ENCODE measurements at regions not wholly inside any gene's neighbourhood (a gene's known extent, or its start where the extent isn't known, plus 50 kb on each side); places are given as distances from the start of the nearest gene placed in this dataset.

GRCh38 chr2:7592618-7593140 lies 675.5 kb downstream of the RNF144A start:
- DNase-seq (ENCODE audit: low spot score): no peak

DNA sequence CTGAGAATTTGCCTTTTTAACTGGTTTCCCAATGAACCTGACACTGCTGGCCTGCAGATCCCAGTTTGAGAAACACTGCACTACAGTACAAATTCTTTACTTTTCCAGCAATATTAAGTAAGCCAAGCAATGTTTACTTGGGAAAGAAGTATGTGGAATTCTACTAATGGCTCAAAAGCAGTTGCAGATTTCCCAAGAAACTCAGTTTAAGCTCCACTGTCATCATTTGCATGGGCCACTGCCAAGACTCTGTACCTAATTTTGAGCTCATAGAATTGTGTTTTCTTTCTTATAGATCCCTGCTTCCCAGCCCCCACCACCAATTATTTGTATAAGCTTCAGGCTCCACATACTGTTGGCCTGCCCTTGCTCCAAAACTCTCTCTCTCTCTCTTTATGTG lies 676.1 kb downstream of the RNF144A start:
- DNase-seq (ENCODE audit: low spot score): peak; percentile 11

- no peak for DNase-seq (ENCODE audit: low spot score)
These were observed 677.0 kb downstream of the RNF144A start for GRCh38 chr2:7594211-7594610.

- DNase-seq (ENCODE audit: low spot score): no peak
These were observed 678.0 kb downstream of the RNF144A start for GRCh38 chr2:7595206-7595605.

- DNase-seq (ENCODE audit: low spot score): no peak
These were observed 681.2 kb downstream of the RNF144A start for GRCh38 chr2:7598402-7598801.

DNA sequence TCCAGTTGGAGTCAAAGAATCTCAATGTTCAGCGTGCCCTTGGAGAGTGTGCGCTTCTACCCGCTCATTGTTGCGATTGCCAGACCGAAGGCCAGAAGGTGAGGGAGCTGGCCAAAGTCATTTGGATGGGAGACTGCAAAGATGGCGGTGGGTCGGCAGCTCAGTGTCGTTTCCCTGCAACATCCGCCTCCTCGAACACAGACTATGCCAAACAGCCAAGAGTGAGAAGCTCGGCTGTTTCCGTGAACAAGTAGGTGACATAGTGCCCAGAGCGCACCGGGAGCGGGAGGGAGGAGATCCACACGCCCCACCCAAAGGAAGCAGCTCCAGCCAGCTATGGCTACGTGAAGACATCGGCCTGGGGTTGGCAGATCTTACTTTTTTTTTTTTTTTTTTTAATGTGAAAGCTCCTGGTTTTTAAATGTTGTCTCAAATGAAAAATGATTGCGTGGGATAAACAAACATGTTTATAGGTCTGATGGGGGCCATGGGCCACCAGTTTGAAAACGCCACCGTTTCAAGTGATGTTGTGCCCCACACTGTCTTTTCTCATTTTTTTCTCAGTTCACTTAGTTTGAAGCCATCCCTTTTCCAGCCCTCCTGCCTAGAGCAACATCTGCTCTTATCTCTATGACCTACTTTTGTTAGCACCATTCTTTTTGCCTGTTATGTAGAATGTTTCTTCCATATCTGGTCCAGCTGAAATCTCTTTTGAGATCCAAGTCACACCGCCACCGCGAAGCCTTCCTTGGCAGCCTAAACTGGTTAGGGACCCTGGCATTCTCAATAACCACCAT lies 682.4 kb downstream of the RNF144A start:
- no peak for DNase-seq (ENCODE audit: low spot score)

GRCh38 chr2:7601990-7602389 lies 684.8 kb downstream of the RNF144A start:
- no peak for DNase-seq (ENCODE audit: low spot score)

DNA sequence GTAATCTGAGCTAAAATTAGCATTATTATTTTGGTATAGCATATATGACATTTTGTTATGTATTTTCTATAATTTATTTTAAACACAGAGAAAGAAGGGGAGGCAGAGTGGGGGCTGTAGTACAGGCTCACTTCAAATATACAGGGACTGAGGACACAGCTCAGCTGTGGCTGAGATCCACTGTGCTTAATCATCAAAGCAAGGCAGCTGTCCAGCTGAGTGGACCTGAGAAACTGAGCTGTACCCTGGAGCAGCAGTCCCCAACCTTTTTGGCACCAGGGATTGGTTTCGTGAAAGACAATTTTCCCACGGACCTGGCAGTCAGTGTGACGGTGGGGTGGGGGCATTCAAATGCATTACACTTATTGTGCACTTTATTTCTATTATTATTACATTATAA lies 687.2 kb downstream of the RNF144A start:
- DNase-seq (ENCODE audit: low spot score): no peak

- no peak for DNase-seq (ENCODE audit: low spot score)
These were observed 690.4 kb downstream of the RNF144A start for GRCh38 chr2:7607441-7608173.

DNA sequence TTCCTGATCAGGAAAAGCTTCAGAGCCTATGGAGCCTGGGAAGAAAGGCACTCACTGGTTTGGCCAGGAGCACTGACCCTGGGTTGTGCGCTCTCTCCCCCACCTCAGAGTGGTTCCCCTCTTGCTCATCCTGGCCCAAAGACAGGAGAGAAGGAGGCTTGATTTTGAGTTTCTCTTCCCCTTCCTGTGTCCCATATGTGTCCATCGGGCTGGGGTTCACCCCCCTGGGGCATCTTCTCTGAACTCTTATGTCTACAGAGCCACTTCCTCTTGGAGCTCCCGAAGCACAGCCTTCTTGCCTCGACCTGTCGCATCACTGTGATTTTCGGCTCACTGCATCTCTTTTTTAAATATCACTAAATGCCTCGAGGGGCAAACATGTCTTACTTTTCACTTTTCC lies 692.3 kb downstream of the RNF144A start:
- DNase-seq (ENCODE audit: low spot score): no peak

DNA sequence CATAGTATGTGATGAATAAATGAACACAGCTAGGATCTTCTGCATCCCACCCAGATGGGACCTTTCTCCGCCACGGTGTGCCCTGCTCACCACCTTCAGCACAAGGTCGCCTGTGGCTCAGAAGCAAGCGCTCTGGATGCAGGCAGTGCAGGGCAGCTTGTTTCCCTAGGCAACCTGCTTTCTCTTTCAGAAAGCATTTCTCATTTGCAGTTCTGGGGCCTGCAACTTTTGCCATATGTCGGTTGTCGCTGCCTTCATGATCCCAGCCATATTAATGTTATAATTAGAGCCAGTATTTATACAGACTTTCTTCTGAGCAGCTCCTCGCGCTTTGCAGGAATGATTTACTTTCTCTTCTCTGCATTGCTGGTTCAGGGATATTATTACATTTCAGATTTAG lies 692.8 kb downstream of the RNF144A start:
- DNase-seq (ENCODE audit: low spot score): no peak

DNA sequence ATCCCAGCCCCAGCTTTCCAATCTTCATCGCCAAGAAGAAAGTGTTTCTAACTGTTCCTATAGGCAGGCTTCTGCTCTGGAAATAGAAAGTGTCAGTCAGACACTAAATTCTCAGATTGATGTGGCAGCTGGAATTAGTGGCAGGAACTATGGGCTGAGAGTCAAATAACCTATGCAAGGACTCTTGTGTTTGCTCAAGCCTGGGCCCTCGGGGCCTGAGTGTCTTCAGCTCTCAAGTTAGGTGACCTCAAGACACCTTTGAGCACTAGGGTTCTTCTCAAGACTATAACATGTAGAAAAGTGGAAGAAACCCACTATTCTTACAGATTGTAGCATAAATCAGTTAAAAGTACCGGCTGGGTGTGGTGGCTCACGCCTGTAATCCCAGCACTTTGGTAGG lies 694.5 kb downstream of the RNF144A start:
- DNase-seq (ENCODE audit: low spot score): no peak

DNA sequence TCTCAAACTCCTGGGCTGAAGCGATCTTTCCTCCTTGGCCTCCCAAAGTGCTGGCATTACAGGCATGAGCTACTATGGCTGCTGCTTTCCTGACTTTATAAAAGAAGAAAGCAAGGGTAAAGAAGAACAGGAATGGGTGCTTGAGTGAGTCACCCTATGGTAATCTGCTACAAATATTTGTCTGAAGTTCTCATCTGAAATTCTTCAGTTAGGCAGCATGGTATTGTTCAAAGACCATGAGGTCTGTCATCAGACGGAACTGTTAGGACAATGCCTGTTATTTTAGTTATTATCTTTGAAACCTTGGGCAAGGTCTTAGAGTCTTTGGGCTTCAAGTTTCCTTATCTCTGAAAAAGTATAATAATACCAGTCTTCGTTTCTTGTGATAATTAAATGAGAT lies 695.8 kb downstream of the RNF144A start:
- no peak for DNase-seq (ENCODE audit: low spot score)

DNA sequence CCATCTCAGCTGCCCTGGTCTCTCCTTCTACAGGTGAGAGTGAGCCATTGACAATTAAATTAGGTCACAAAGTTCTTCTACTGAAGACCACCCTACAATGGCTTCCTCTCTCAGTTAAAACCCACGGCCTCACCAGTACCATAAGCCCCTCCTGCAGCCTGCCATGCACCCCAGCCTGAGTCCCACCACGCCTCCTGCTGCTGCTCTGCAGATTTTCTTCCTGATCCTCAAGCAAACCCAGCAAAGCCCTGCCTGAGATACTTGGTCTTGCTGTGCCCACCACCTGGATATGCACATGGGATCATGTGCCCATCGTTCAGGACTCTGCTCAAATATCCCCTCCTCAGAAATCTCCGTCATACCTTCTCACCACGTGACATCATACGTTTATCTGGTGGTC lies 696.6 kb downstream of the RNF144A start:
- DNase-seq (ENCODE audit: low spot score): no peak

- DNase-seq (ENCODE audit: low spot score): no peak
These were observed 700.8 kb downstream of the RNF144A start for GRCh38 chr2:7618031-7618430.

GRCh38 chr2:7619203-7619970 lies 702.2 kb downstream of the RNF144A start:
- no peak for DNase-seq (ENCODE audit: low spot score)

GRCh38 chr2:7620255-7620654 lies 703.0 kb downstream of the RNF144A start:
- DNase-seq (ENCODE audit: low spot score): no peak

GRCh38 chr2:7621018-7621814 lies 704.0 kb downstream of the RNF144A start:
- DNase-seq (ENCODE audit: low spot score): no peak

- DNase-seq (ENCODE audit: low spot score): no peak
These were observed 708.4 kb downstream of the RNF144A start for GRCh38 chr2:7625392-7626138.

GRCh38 chr2:7626139-7626537 lies 708.9 kb downstream of the RNF144A start:
- DNase-seq (ENCODE audit: low spot score): no peak

- DNase-seq (ENCODE audit: low spot score): no peak
These were observed 710.4 kb downstream of the RNF144A start for GRCh38 chr2:7627583-7627982.

Data from SK-N-DZ (cell line).